Astrocyte (in vitro differentiated cells and primary cell): ENCODE measurements at regions not wholly inside any gene's neighbourhood (a gene's known extent, or its start where the extent isn't known, plus 50 kb on each side); places are given as distances from the start of the nearest gene placed in this dataset.
A peak's percentile ranks its signal among the peaks of the same experiment; 100 is the strongest.

Source experiments
- DNase-seq: peaks from one replicate; pipeline ENCODE4 v3.0.0-alpha.2; 2010; ENCODE audit warnings: low read depth
- FAIRE-seq: peaks from 2 replicates; lab custom pipeline; 2011; peaks lifted over from hg19 to GRCh38; lab: Jason Lieb, UNC
- H2AFZ ChIP-seq: 2 replicates; pipeline ENCODE4 v1.6.0; 2012; ENCODE audit warnings: low read depth, low read length, inconsistent platforms
- H3K27ac ChIP-seq: 2 replicates; pipeline ENCODE4 v1.5.1; 2011; ENCODE audit warnings: low read depth, low read length, inconsistent platforms
- H3K27me3 ChIP-seq: 2 replicates; pipeline ENCODE4 v1.6.0; 2011; ENCODE audit warnings: low read length, inconsistent platforms; ENCODE audit not compliant: insufficient read depth
- H3K36me3 ChIP-seq: 2 replicates; pipeline ENCODE4 v1.5.1; 2011; ENCODE audit warnings: low read length, inconsistent platforms; ENCODE audit not compliant: insufficient read depth
- H3K4me1 ChIP-seq: 2 replicates; pipeline ENCODE4 v1.5.1; 2011; ENCODE audit warnings: low read length, inconsistent platforms; ENCODE audit not compliant: insufficient read depth
- H3K4me2 ChIP-seq: 2 replicates; pipeline ENCODE4 v1.6.0; 2012; ENCODE audit warnings: low read length, inconsistent platforms
- H3K4me3 ChIP-seq: 2 replicates; pipeline ENCODE4 v1.5.1; 2011; ENCODE audit warnings: low read depth, mild to moderate bottlenecking, low read length, inconsistent platforms; ENCODE audit not compliant: insufficient read depth
- H3K79me2 ChIP-seq: 2 replicates; pipeline ENCODE4 v1.6.0; 2012; ENCODE audit warnings: mild to moderate bottlenecking, low read length, inconsistent platforms; ENCODE audit not compliant: insufficient read depth
- H3K9ac ChIP-seq: 2 replicates; pipeline ENCODE4 v1.6.0; 2012; ENCODE audit warnings: mild to moderate bottlenecking, low read length, inconsistent platforms
- H3K9me3 ChIP-seq: 2 replicates; pipeline ENCODE4 v1.5.1; 2012; ENCODE audit warnings: low read depth, mild to moderate bottlenecking, low read length, inconsistent platforms; ENCODE audit not compliant: insufficient read depth
- H4K20me1 ChIP-seq: 2 replicates; pipeline ENCODE4 v1.6.0; 2012; ENCODE audit warnings: low read length, inconsistent platforms; ENCODE audit not compliant: insufficient read depth
- H3K27ac Mint-ChIP-seq: one replicate; pipeline ENCODE4 v1.8.0; 2021; ENCODE audit warnings: mild to moderate bottlenecking, mixed read lengths; ENCODE audit not compliant: unreplicated experiment
- H3K27me3 Mint-ChIP-seq: one replicate; pipeline ENCODE4 v1.8.0; 2021; ENCODE audit warnings: low read depth, mixed read lengths; ENCODE audit not compliant: unreplicated experiment
- H3K36me3 Mint-ChIP-seq: one replicate; pipeline ENCODE4 v1.8.0; 2021; ENCODE audit warnings: low read depth, mixed read lengths; ENCODE audit not compliant: unreplicated experiment
- H3K4me1 Mint-ChIP-seq: one replicate; pipeline ENCODE4 v1.8.0; 2021; ENCODE audit warnings: low read depth, mixed read lengths; ENCODE audit not compliant: unreplicated experiment
- H3K4me3 Mint-ChIP-seq: one replicate; pipeline ENCODE4 v1.8.0; 2021; ENCODE audit warnings: mild to moderate bottlenecking, moderate library complexity, mixed read lengths; ENCODE audit not compliant: unreplicated experiment
- H3K9me3 Mint-ChIP-seq: one replicate; pipeline ENCODE4 v1.8.0; 2021; ENCODE audit warnings: mild to moderate bottlenecking, mixed read lengths; ENCODE audit not compliant: unreplicated experiment
- CTCF ChIP-seq: IDR thresholded peaks from 2 replicates; pipeline ENCODE4 v1.5.1; 2011; ENCODE audit warnings: low read depth, mild to moderate bottlenecking, inconsistent platforms, low read length, moderate library complexity; ENCODE audit not compliant: insufficient read depth
- EZH2 ChIP-seq: IDR thresholded peaks from 2 replicates; pipeline ENCODE4 v1.6.1; 2012; ENCODE audit warnings: mild to moderate bottlenecking, low read length, inconsistent platforms; ENCODE audit not compliant: insufficient read depth

- Histone ChIP-seq H3K27ac (peak overlapping the region; percentile 96), H3K4me1 (peaks cover 53% of the 10 kb centered on the region), H3K9ac (peak overlapping the region; percentile 77), H3K79me2 (no peaks in the 10 kb centered on the region), H3K27me3 (no peaks in the 10 kb centered on the region), H3K4me2 (peak overlapping the region; percentile 67), H3K9me3 (no peaks in the 10 kb centered on the region), H4K20me1 (no peaks in the 10 kb centered on the region), H3K36me3 (no peaks in the 10 kb centered on the region), H3K4me3 (no peak overlapping the region), H2AFZ (no peak overlapping the region)
- DNase-seq, result no peak
- peaks cover 47% of the 10 kb centered on the region for H3K4me1 Mint-ChIP-seq
- H3K27ac Mint-ChIP-seq, result peak overlapping the region; percentile 59
- H3K27me3 Mint-ChIP-seq, result no peaks in the 10 kb centered on the region
- no peak for FAIRE-seq
- no peak overlapping the region for H3K4me3 Mint-ChIP-seq
- no peak for TF ChIP-seq EZH2
- no peak for TF ChIP-seq CTCF
- H3K9me3 Mint-ChIP-seq, result no peaks in the 10 kb centered on the region
- H3K36me3 Mint-ChIP-seq, result no peaks in the 10 kb centered on the region
Observed at GRCh38 chr2:234242459-234242836, 191.9 kb downstream of the SPP2 start.

- Histone ChIP-seq H2AFZ (no peak overlapping the region), H3K4me3 (no peak overlapping the region), H3K27ac (peak overlapping the region; percentile 96), H4K20me1 (no peaks in the 10 kb centered on the region), H3K79me2 (no peaks in the 10 kb centered on the region), H3K4me2 (peak overlapping the region; percentile 67), H3K27me3 (no peaks in the 10 kb centered on the region), H3K9ac (peak overlapping the region; percentile 77), H3K4me1 (peaks cover 53% of the 10 kb centered on the region), H3K36me3 (no peaks in the 10 kb centered on the region), H3K9me3 (no peaks in the 10 kb centered on the region)
- peak overlapping the region; percentile 59 for H3K27ac Mint-ChIP-seq
- no peaks in the 10 kb centered on the region for H3K9me3 Mint-ChIP-seq
- no peaks in the 10 kb centered on the region for H3K36me3 Mint-ChIP-seq
- H3K4me1 Mint-ChIP-seq, result peaks cover 47% of the 10 kb centered on the region
- no peak for TF ChIP-seq CTCF
- no peak for TF ChIP-seq EZH2
- FAIRE-seq, result peak; percentile 70
- peak; percentile 97 for DNase-seq
- H3K27me3 Mint-ChIP-seq, result no peaks in the 10 kb centered on the region
- no peak overlapping the region for H3K4me3 Mint-ChIP-seq
Observed at GRCh38 chr2:234241656-234242458, 191.4 kb downstream of the SPP2 start.

DNA sequence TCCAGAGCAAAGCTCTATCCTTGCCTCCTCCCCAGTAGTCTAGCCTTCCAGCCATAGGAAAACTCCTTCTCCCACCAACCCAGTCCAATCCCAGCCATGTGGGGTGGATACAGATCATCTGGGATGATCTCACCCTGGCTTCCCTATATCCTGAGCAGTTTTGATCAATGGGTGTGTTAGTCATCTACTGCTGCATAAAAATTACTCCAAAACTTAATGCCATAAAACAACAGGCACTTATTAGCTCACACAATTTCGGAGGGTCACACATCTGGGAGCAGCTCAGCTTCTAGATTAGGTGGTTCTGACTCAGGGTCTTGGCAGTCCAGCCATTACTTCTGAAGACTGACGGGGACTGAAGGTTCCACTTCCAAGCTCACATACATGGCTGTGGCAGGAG, 190.4 kb downstream of the SPP2 start:
- Mint-ChIP-seq H3K4me3 (no peak overlapping the region), H3K27me3 (no peaks in the 10 kb centered on the region), H3K4me1 (peaks cover 44% of the 10 kb centered on the region), H3K9me3 (no peaks in the 10 kb centered on the region), H3K27ac (peak overlapping the region; percentile 79), H3K36me3 (no peaks in the 10 kb centered on the region)
- Histone ChIP-seq H3K4me2 (peak overlapping the region; percentile 36), H4K20me1 (no peaks in the 10 kb centered on the region), H2AFZ (no peak overlapping the region), H3K27ac (peak overlapping the region; percentile 96), H3K4me1 (peaks cover 46% of the 10 kb centered on the region), H3K9ac (peak overlapping the region; percentile 74), H3K9me3 (no peaks in the 10 kb centered on the region), H3K36me3 (no peaks in the 10 kb centered on the region), H3K4me3 (no peak overlapping the region), H3K27me3 (no peaks in the 10 kb centered on the region), H3K79me2 (no peaks in the 10 kb centered on the region)
- TF ChIP-seq CTCF (no peak), EZH2 (no peak)
- DNase-seq (peak; percentile 99), FAIRE-seq (peak; percentile 82)
